Fibroblast of villous mesenchyme (primary cell): ENCODE measurements at regions not wholly inside any gene's neighbourhood (a gene's known extent, or its start where the extent isn't known, plus 50 kb on each side); places are given as distances from the start of the nearest gene placed in this dataset.

Source experiments
- DNase-seq: peaks from one replicate; pipeline ENCODE4 v3.0.0-alpha.2; 2010; ENCODE audit warnings: low read depth
- H3K4me3 ChIP-seq: 2 replicates; pipeline ENCODE4 v1.5.1; 2011; ENCODE audit warnings: low read depth, mild to moderate bottlenecking, low read length
- CTCF ChIP-seq: IDR thresholded peaks from 2 replicates; pipeline ENCODE4 v1.5.1; 2012; ENCODE audit warnings: low read depth, mild to moderate bottlenecking, low read length; ENCODE audit not compliant: insufficient read depth

GRCh38 chr2:236694146-236694888 lies 124.7 kb downstream of the ACKR3 start:
- no peak for TF ChIP-seq CTCF
- H3K4me3 ChIP-seq, result no peak overlapping the region
- DNase-seq, result no peak

- DNase-seq, result no peak
- H3K4me3 ChIP-seq, result no peak overlapping the region
- TF ChIP-seq CTCF, result no peak
Observed at GRCh38 chr2:236696834-236697233, 127.2 kb downstream of the ACKR3 start.

- no peak for DNase-seq
- no peak for TF ChIP-seq CTCF
- no peak overlapping the region for H3K4me3 ChIP-seq
Observed at GRCh38 chr2:236698016-236698627, 128.5 kb downstream of the ACKR3 start.

GRCh38 chr2:236700703-236701102 lies 131.1 kb downstream of the ACKR3 start:
- DNase-seq, result no peak
- H3K4me3 ChIP-seq, result no peak overlapping the region
- TF ChIP-seq CTCF, result no peak

- no peak for TF ChIP-seq CTCF
- H3K4me3 ChIP-seq, result no peak overlapping the region
- no peak for DNase-seq
Observed at GRCh38 chr2:236702657-236703372, 133.2 kb downstream of the ACKR3 start.

GRCh38 chr2:236703373-236703709 lies 133.7 kb downstream of the ACKR3 start:
- no peak overlapping the region for H3K4me3 ChIP-seq
- TF ChIP-seq CTCF, result no peak
- DNase-seq, result no peak
